HUES64 (cell line): ENCODE measurements at regions not wholly inside any gene's neighbourhood (a gene's known extent, or its start where the extent isn't known, plus 50 kb on each side); places are given as distances from the start of the nearest gene placed in this dataset.
"Not testable (repeated sequence)": the region's sequence is repeated elsewhere in the genome, so short reads cannot be mapped to it uniquely, and the experiment has no call there.

Source experiments
- H3K27ac ChIP-seq: 2 replicates; pipeline ENCODE4 v1.7.0; 2013; ENCODE audit warnings: low read depth, low read length, inconsistent platforms
- H3K27me3 ChIP-seq: 2 replicates; pipeline ENCODE4 v1.6.1; 2013; ENCODE audit warnings: mild to moderate bottlenecking, low read length; ENCODE audit not compliant: insufficient read depth
- H3K36me3 ChIP-seq: 2 replicates; pipeline ENCODE4 v1.6.1; 2013; ENCODE audit warnings: mild to moderate bottlenecking, low read length; ENCODE audit not compliant: insufficient read depth
- H3K4me1 ChIP-seq: 2 replicates; pipeline ENCODE4 v1.6.1; 2013; ENCODE audit warnings: mild to moderate bottlenecking, low read length, moderate library complexity; ENCODE audit not compliant: insufficient read depth
- H3K4me3 ChIP-seq: 2 replicates; pipeline ENCODE4 v1.5.1; 2013; ENCODE audit warnings: mild to moderate bottlenecking, low read length, moderate library complexity
- H3K9ac ChIP-seq: 2 replicates; pipeline ENCODE4 v1.6.1; 2013; ENCODE audit warnings: mild to moderate bottlenecking, low read depth, low read length
- H3K9me3 ChIP-seq: 2 replicates; pipeline ENCODE4 v1.6.1; 2013; ENCODE audit warnings: low read depth, low read length; ENCODE audit not compliant: insufficient read depth
- WGBS: fragments of 150-250, 120-280 bp; methylation state at CpG from one replicate; pipeline ENCODE4 v1.1.7; 2013; ENCODE audit warnings: missing lambda C conversion rate; 5-methylcytosine and 5-hydroxymethylcytosine counted together

- WGBS, result 89% methylated on average over 8 of the region's 8 CpGs
- H3K4me1 ChIP-seq, result no peaks in the 10 kb centered on the region
- H3K9ac ChIP-seq, result no peak overlapping the region
Measured at GRCh38 chr2:58710795-58711279, 469.7 kb upstream of the FANCL start.

GRCh38 chr2:58709687-58710354 lies 468.7 kb upstream of the FANCL start:
- H3K9ac ChIP-seq, result no peak overlapping the region
- H3K27me3 ChIP-seq, result no peaks in the 10 kb centered on the region
- H3K36me3 ChIP-seq, result no peaks in the 10 kb centered on the region
- WGBS, result no CpG with 5 or more reads among the region's 1 CpG
- H3K4me3 ChIP-seq, result no peak overlapping the region
- no peak overlapping the region for H3K27ac ChIP-seq
- H3K4me1 ChIP-seq, result no peaks in the 10 kb centered on the region
- no peaks in the 10 kb centered on the region for H3K9me3 ChIP-seq

More at GRCh38 chr2:58710795-58711279, 469.7 kb upstream of the FANCL start:
- no peaks in the 10 kb centered on the region for H3K27me3 ChIP-seq
- H3K36me3 ChIP-seq, result no peaks in the 10 kb centered on the region
- H3K4me3 ChIP-seq, result no peak overlapping the region
- H3K9me3 ChIP-seq, result no peaks in the 10 kb centered on the region
- H3K27ac ChIP-seq, result no peak overlapping the region

- no peak overlapping the region for H3K27ac ChIP-seq
- no peaks in the 10 kb centered on the region for H3K9me3 ChIP-seq
Measured at GRCh38 chr2:58709274-58709673, 468.1 kb upstream of the FANCL start.

GRCh38 chr2:58708565-58708964 lies 467.4 kb upstream of the FANCL start:
- no peaks in the 10 kb centered on the region for H3K36me3 ChIP-seq
- 83% methylated on average over 1 of the region's 1 CpG for WGBS

More at GRCh38 chr2:58709274-58709673, 468.1 kb upstream of the FANCL start:
- Histone ChIP-seq H3K9ac (no peak overlapping the region), H3K27me3 (no peaks in the 10 kb centered on the region), H3K36me3 (no peaks in the 10 kb centered on the region), H3K4me1 (no peaks in the 10 kb centered on the region), H3K4me3 (no peak overlapping the region)
- 90% methylated on average over 4 of the region's 4 CpGs for WGBS

GRCh38 chr2:58702302-58702885 lies 461.3 kb upstream of the FANCL start:
- peaks cover 4% of the 10 kb centered on the region; the same call in 1 of the 2 replicates for H3K4me1 ChIP-seq
- 57% methylated on average over 2 of the region's 2 CpGs for WGBS
- no peaks in the 10 kb centered on the region for H3K9me3 ChIP-seq
- no peak overlapping the region for H3K27ac ChIP-seq
- no peaks in the 10 kb centered on the region for H3K27me3 ChIP-seq
- no peaks in the 10 kb centered on the region for H3K36me3 ChIP-seq
- no peak overlapping the region for H3K9ac ChIP-seq
- H3K4me3 ChIP-seq, result no peak overlapping the region

More at GRCh38 chr2:58708565-58708964, 467.4 kb upstream of the FANCL start:
- H3K9ac ChIP-seq, result no peak overlapping the region
- H3K9me3 ChIP-seq, result no peaks in the 10 kb centered on the region
- no peak overlapping the region for H3K4me3 ChIP-seq
- no peaks in the 10 kb centered on the region for H3K27me3 ChIP-seq
- H3K4me1 ChIP-seq, result no peaks in the 10 kb centered on the region
- H3K27ac ChIP-seq, result no peak overlapping the region

GRCh38 chr2:58701688-58702301 lies 460.7 kb upstream of the FANCL start:
- Histone ChIP-seq H3K27ac (no peak overlapping the region), H3K9me3 (no peaks in the 10 kb centered on the region), H3K4me1 (peaks cover 4% of the 10 kb centered on the region; the same call in 1 of the 2 replicates), H3K9ac (no peak overlapping the region), H3K36me3 (no peaks in the 10 kb centered on the region), H3K4me3 (no peak overlapping the region), H3K27me3 (no peaks in the 10 kb centered on the region)
- 100% methylated on average over 2 of the region's 3 CpGs for WGBS

GRCh38 chr2:58700591-58700990 lies 459.5 kb upstream of the FANCL start:
- Histone ChIP-seq H3K9me3 (no peaks in the 10 kb centered on the region), H3K27ac (no peak overlapping the region), H3K9ac (no peak overlapping the region), H3K4me1 (peaks cover 4% of the 10 kb centered on the region; the same call in 1 of the 2 replicates), H3K36me3 (no peaks in the 10 kb centered on the region), H3K4me3 (no peak overlapping the region), H3K27me3 (no peaks in the 10 kb centered on the region)
- 93% methylated on average over 1 of the region's 1 CpG for WGBS

- Histone ChIP-seq H3K9me3 (no peaks in the 10 kb centered on the region), H3K27me3 (no peaks in the 10 kb centered on the region), H3K27ac (no peak overlapping the region), H3K4me1 (peaks cover 4% of the 10 kb centered on the region; the same call in 1 of the 2 replicates), H3K9ac (no peak overlapping the region), H3K36me3 (no peaks in the 10 kb centered on the region), H3K4me3 (no peak overlapping the region)
- WGBS, result 92% methylated on average over 3 of the region's 3 CpGs
Measured at GRCh38 chr2:58699411-58699810, 458.3 kb upstream of the FANCL start.

GRCh38 chr2:58698620-58699019 lies 457.5 kb upstream of the FANCL start:
- no peak overlapping the region for H3K27ac ChIP-seq
- H3K9ac ChIP-seq, result no peak overlapping the region
- H3K4me3 ChIP-seq, result no peak overlapping the region
- no peaks in the 10 kb centered on the region for H3K9me3 ChIP-seq
- H3K36me3 ChIP-seq, result no peaks in the 10 kb centered on the region
- peaks cover 4% of the 10 kb centered on the region; the same call in 1 of the 2 replicates for H3K4me1 ChIP-seq
- H3K27me3 ChIP-seq, result no peaks in the 10 kb centered on the region
- WGBS, result 81% methylated on average over 4 of the region's 4 CpGs

- H3K9ac ChIP-seq, H3K27ac ChIP-seq, H3K9me3 ChIP-seq, H3K4me1 ChIP-seq, H3K4me3 ChIP-seq, H3K36me3 ChIP-seq, H3K27me3 ChIP-seq: not testable (repeated sequence)
- 86% methylated on average over 2 of the region's 2 CpGs for WGBS
Measured at GRCh38 chr2:58694114-58694513, 453.0 kb upstream of the FANCL start.

GRCh38 chr2:58691041-58691440 lies 449.9 kb upstream of the FANCL start:
- 91% methylated on average over 2 of the region's 2 CpGs for WGBS
- not testable (repeated sequence) for H3K36me3 ChIP-seq, H3K9me3 ChIP-seq, H3K9ac ChIP-seq, H3K27ac ChIP-seq, H3K27me3 ChIP-seq, H3K4me1 ChIP-seq, H3K4me3 ChIP-seq
